Liver (tissue), 7 donors: ENCODE measurements at regions not wholly inside any gene's neighbourhood (a gene's known extent, or its start where the extent isn't known, plus 50 kb on each side); places are given as distances from the start of the nearest gene placed in this dataset.

ENCODE experiments used
- DNase-seq: peaks from one replicate; pipeline ENCODE4 v3.0.0-alpha.2; 2017; ENCODE audit warnings: low spot score
- H3K27ac ChIP-seq, 2 donors: one replicate each; pipeline ENCODE4 v1.7.0; 2013; ENCODE audit warnings: inconsistent platforms in 2 of 2, low read length in 2 of 2, control low read depth in 1 of 2, low read depth in 1 of 2, mild to moderate bottlenecking in 1 of 2
- H3K27me3 ChIP-seq, 4 donors: one replicate each; pipeline versions ENCODE4 v1.6.1 to v1.7.0; 2013; ENCODE audit warnings: low read length in 3 of 4, inconsistent platforms in 1 of 4, mild to moderate bottlenecking in 1 of 4, moderate library complexity in 1 of 4; ENCODE audit not compliant: control insufficient read depth in 4 of 4, insufficient read depth in 4 of 4
- H3K36me3 ChIP-seq, 4 donors: one replicate each; pipeline versions ENCODE4 v1.6.1 to v1.7.0; 2013; ENCODE audit warnings: low read length in 3 of 4, mild to moderate bottlenecking in 3 of 4, low read depth in 1 of 4, moderate library complexity in 1 of 4; ENCODE audit not compliant: control insufficient read depth in 4 of 4, insufficient read depth in 3 of 4
- H3K4me1 ChIP-seq, 4 donors: one replicate each; pipeline versions ENCODE4 v1.6.1 to v1.7.0; 2013; ENCODE audit warnings: low read length in 3 of 4, mild to moderate bottlenecking in 3 of 4, moderate library complexity in 1 of 4; ENCODE audit not compliant: control insufficient read depth in 4 of 4, insufficient read depth in 4 of 4
- H3K4me3 ChIP-seq, 3 donors: one replicate each; pipeline versions ENCODE4 v1.6.1 to v1.7.0; 2013; ENCODE audit warnings: low read length in 3 of 3, control low read depth in 1 of 3, low read depth in 1 of 3, mild to moderate bottlenecking in 1 of 3
- H3K9ac ChIP-seq, 2 donors: one replicate each; pipeline ENCODE4 v1.7.0; 2013; ENCODE audit warnings: low read length in 2 of 2, mild to moderate bottlenecking in 2 of 2, moderate library complexity in 2 of 2, control low read depth in 1 of 2, low read depth in 1 of 2
- H3K9me3 ChIP-seq, 4 donors: one replicate each; pipeline versions ENCODE4 v1.6.1 to v1.7.0; 2013; ENCODE audit warnings: low read length in 3 of 4; ENCODE audit not compliant: control insufficient read depth in 4 of 4
- EGR1 ChIP-seq, 2 donors: IDR thresholded peaks; 2 replicates each; pipeline ENCODE4 v1.6.1; 2016 to 2018; ENCODE audit warnings: antibody characterized with exemption in 2 of 2, low read depth in 2 of 2
- FOXA1 ChIP-seq: IDR thresholded peaks from 2 replicates; pipeline ENCODE4 v1.6.1; 2016; ENCODE audit warnings: antibody characterized with exemption
- FOXA2 ChIP-seq: IDR thresholded peaks from 2 replicates; pipeline ENCODE4 v1.6.1; 2016; ENCODE audit warnings: antibody characterized with exemption
- HNF4A ChIP-seq, 2 donors: conservative IDR thresholded peaks; 2 replicates each; pipeline ENCODE4 v1.6.1; 2016; ENCODE audit warnings: antibody characterized with exemption in 2 of 2, mild to moderate bottlenecking in 2 of 2
- HNF4G ChIP-seq: IDR thresholded peaks from 2 replicates; pipeline ENCODE4 v1.6.1; 2016; ENCODE audit warnings: antibody characterized with exemption
- JUND ChIP-seq, 2 donors: IDR thresholded peaks; 2 replicates each; pipeline ENCODE4 v1.6.1; 2016; ENCODE audit warnings: antibody characterized with exemption in 2 of 2
- NR2F2 ChIP-seq: IDR thresholded peaks from 2 replicates; pipeline ENCODE4 v1.6.1; 2016; ENCODE audit warnings: antibody characterized with exemption
- RAD21 ChIP-seq, 2 donors: IDR thresholded peaks; 2 replicates each; pipeline ENCODE4 v1.6.1; 2016; ENCODE audit warnings: antibody characterized with exemption in 2 of 2, mild to moderate bottlenecking in 2 of 2
- RXRA ChIP-seq, 2 donors: IDR thresholded peaks; 2 replicates each; pipeline ENCODE4 v1.6.1; 2017 to 2018; ENCODE audit warnings: antibody characterized with exemption in 2 of 2, mild to moderate bottlenecking in 1 of 2
- SP1 ChIP-seq: IDR thresholded peaks from 2 replicates; pipeline ENCODE4 v1.6.1; 2018; ENCODE audit warnings: antibody characterized with exemption, mild to moderate bottlenecking
- TAF1 ChIP-seq: conservative IDR thresholded peaks from 2 replicates; pipeline ENCODE4 v1.6.1; 2016; ENCODE audit warnings: antibody characterized with exemption, mild to moderate bottlenecking
- YY1 ChIP-seq: IDR thresholded peaks from 2 replicates; pipeline ENCODE4 v1.6.1; 2016; ENCODE audit warnings: antibody characterized with exemption, mild to moderate bottlenecking
- WGBS: extraction: QIAGEN DNeasy Blood & Tissue Kit; methylation state at CpG from one replicate; pipeline ENCODE4 v1.1.7; 2013; 5-methylcytosine and 5-hydroxymethylcytosine counted together
- TF ChIP-seq, protein P1 (sequence below): IDR thresholded peaks from 2 replicates; pipeline ENCODE4 v1.6.1; 2016; ENCODE audit warnings: antibody characterized with exemption
- TF ChIP-seq, protein P2 (sequence below): IDR thresholded peaks from 2 replicates; pipeline ENCODE4 v1.6.1; 2016; ENCODE audit warnings: antibody characterized with exemption
- TF ChIP-seq, protein P3 (sequence below): IDR thresholded peaks from 2 replicates; pipeline ENCODE4 v1.6.1; 2016; ENCODE audit warnings: antibody characterized with exemption, mild to moderate bottlenecking
- TF ChIP-seq, protein P4 (sequence below): IDR thresholded peaks from 2 replicates; pipeline ENCODE4 v1.6.1; 2016; ENCODE audit warnings: antibody characterized with exemption
- donor health status: healthy.
- donor health status: healthy.
- donor health status: healthy.
- donor health status: healthy.

DNA sequence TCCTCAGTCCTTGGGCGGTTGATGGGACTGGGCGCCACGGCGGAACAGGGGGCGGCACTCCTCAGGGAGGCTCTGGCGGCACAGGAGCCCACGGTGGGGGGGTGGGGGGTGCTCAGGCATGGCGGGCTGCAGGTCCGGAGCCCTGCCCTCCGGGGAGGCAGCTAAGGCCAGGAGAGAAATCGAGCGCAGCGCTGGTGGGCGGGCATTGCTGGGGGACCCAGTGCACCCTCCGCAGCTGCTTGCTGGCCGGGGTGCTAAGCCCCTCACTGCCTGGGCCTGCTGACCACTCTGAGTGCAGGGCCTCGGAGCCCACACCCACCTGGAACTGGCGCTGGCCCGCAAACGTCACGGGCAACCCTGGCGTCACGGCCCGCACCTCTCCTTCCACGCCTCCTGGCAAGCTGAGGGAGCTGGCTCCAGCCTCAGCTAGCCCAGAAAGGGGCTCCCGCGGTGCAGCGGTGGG lies 164.9 kb upstream of the AGA start:
- WGBS, result 95% methylated on average over 28 of the region's 28 CpGs
- Histone ChIP-seq H3K27ac (no peak overlapping the region), H3K36me3 (no peaks in the 10 kb centered on the region), H3K27me3 (no peaks in the 10 kb centered on the region), H3K9me3 (no peaks in the 10 kb centered on the region), H3K4me3 (no peak overlapping the region), H3K4me1 (no peaks in the 10 kb centered on the region), H3K9ac (no peak overlapping the region)
- TF ChIP-seq HNF4G (no peak), EGR1 (IDR thresholded peaks at IDR 0.05; ENCODE audit: low read depth in 2 of 2) (no peak), FOXA2 (no peak)
- TF ChIP-seq, protein P1, sequence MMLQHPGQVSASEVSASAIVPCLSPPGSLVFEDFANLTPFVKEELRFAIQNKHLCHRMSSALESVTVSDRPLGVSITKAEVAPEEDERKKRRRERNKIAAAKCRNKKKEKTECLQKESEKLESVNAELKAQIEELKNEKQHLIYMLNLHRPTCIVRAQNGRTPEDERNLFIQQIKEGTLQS, result no peak
- no peak for DNase-seq

DNA sequence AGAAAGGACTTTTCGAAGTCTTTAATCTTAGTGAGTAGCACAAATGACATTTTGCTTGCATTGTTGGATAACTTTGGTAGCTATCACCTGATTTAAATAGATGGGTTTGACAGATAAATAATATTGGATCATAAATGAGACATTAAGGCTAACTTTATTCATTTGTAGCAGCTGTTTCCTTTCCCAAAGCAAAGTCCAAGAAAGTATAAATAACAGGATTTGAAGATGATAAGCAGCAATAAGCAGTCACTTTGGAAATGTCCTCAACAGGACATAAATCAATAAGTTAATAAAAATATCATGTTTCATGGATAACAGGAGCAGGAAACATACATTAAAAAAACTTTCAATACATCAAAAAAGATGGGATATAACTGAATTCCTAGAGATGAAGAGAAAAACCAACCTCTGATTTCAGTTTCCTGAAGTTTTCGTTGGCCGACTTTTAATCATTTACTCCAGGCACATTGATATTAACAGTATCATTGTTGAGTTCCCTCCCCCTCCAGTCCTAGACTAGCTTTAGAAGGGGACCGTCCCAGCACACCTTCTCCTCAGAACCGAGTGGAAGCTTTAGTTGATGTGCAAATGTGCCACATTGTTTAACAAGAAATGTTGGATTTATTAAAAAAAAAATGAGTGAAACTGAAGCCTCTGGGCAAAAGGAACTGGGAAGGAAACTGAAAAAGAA lies 169.9 kb upstream of the AGA start:
- WGBS, result 61% methylated on average over 5 of the region's 5 CpGs
- H3K27ac ChIP-seq, result no peak overlapping the region
- no peak overlapping the region for H3K9ac ChIP-seq
- H3K27me3 ChIP-seq, result no peaks in the 10 kb centered on the region
- no peak for DNase-seq
- H3K36me3 ChIP-seq, result no peaks in the 10 kb centered on the region
- TF ChIP-seq HNF4G (no peak), RXRA (IDR thresholded peaks at IDR 0.05) (no peak), JUND (IDR thresholded peaks at IDR 0.05) (no peak), NR2F2 (no peak), YY1 (no peak), EGR1 (IDR thresholded peaks at IDR 0.05; ENCODE audit: low read depth in 2 of 2) (no peak), SP1 (no peak), RAD21 (IDR thresholded peaks at IDR 0.05) (no peak), TAF1 (no peak), HNF4A (conservative IDR thresholded peaks at IDR 0.05) (no peak), FOXA1 (no peak)
- TF ChIP-seq, protein P2, sequence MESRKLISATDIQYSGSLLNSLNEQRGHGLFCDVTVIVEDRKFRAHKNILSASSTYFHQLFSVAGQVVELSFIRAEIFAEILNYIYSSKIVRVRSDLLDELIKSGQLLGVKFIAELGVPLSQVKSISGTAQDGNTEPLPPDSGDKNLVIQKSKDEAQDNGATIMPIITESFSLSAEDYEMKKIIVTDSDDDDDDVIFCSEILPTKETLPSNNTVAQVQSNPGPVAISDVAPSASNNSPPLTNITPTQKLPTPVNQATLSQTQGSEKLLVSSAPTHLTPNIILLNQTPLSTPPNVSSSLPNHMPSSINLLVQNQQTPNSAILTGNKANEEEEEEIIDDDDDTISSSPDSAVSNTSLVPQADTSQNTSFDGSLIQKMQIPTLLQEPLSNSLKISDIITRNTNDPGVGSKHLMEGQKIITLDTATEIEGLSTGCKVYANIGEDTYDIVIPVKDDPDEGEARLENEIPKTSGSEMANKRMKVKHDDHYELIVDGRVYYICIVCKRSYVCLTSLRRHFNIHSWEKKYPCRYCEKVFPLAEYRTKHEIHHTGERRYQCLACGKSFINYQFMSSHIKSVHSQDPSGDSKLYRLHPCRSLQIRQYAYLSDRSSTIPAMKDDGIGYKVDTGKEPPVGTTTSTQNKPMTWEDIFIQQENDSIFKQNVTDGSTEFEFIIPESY, result no peak
- TF ChIP-seq, protein P3, sequence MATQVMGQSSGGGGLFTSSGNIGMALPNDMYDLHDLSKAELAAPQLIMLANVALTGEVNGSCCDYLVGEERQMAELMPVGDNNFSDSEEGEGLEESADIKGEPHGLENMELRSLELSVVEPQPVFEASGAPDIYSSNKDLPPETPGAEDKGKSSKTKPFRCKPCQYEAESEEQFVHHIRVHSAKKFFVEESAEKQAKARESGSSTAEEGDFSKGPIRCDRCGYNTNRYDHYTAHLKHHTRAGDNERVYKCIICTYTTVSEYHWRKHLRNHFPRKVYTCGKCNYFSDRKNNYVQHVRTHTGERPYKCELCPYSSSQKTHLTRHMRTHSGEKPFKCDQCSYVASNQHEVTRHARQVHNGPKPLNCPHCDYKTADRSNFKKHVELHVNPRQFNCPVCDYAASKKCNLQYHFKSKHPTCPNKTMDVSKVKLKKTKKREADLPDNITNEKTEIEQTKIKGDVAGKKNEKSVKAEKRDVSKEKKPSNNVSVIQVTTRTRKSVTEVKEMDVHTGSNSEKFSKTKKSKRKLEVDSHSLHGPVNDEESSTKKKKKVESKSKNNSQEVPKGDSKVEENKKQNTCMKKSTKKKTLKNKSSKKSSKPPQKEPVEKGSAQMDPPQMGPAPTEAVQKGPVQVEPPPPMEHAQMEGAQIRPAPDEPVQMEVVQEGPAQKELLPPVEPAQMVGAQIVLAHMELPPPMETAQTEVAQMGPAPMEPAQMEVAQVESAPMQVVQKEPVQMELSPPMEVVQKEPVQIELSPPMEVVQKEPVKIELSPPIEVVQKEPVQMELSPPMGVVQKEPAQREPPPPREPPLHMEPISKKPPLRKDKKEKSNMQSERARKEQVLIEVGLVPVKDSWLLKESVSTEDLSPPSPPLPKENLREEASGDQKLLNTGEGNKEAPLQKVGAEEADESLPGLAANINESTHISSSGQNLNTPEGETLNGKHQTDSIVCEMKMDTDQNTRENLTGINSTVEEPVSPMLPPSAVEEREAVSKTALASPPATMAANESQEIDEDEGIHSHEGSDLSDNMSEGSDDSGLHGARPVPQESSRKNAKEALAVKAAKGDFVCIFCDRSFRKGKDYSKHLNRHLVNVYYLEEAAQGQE, result no peak
- TF ChIP-seq, protein P1, result no peak
- TF ChIP-seq, protein P4, sequence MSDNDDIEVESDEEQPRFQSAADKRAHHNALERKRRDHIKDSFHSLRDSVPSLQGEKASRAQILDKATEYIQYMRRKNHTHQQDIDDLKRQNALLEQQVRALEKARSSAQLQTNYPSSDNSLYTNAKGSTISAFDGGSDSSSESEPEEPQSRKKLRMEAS, result no peak
- no peak overlapping the region for H3K4me3 ChIP-seq
- no peaks in the 10 kb centered on the region for H3K9me3 ChIP-seq
- H3K4me1 ChIP-seq, result no peaks in the 10 kb centered on the region
